Muscle layer of duodenum (tissue), 2 donors: ENCODE measurements at regions not wholly inside any gene's neighbourhood (a gene's known extent, or its start where the extent isn't known, plus 50 kb on each side); places are given as distances from the start of the nearest gene placed in this dataset.
"Not testable (repeated sequence)": the region's sequence is repeated elsewhere in the genome, so short reads cannot be mapped to it uniquely, and the experiment has no call there.

Experiments
- H3K27ac ChIP-seq: one replicate; pipeline ENCODE4 v1.7.0; 2013; ENCODE audit warnings: mild to moderate bottlenecking, low read length
- H3K27me3 ChIP-seq: one replicate; pipeline ENCODE4 v1.7.0; 2013; ENCODE audit warnings: low read depth, mild to moderate bottlenecking, control low read depth, low read length
- H3K36me3 ChIP-seq, 2 donors: one replicate each; pipeline ENCODE4 v1.7.0; 2013; ENCODE audit warnings: low read length in 2 of 2, control low read depth in 1 of 2, mild to moderate bottlenecking in 1 of 2; ENCODE audit not compliant: insufficient read depth in 2 of 2, control insufficient read depth in 1 of 2
- H3K4me1 ChIP-seq, 2 donors: one replicate each; pipeline ENCODE4 v1.7.0; 2013; ENCODE audit warnings: low read length in 2 of 2, mild to moderate bottlenecking in 2 of 2, control low read depth in 1 of 2, moderate library complexity in 1 of 2; ENCODE audit not compliant: insufficient read depth in 2 of 2, control insufficient read depth in 1 of 2
- H3K4me3 ChIP-seq, 2 donors: one replicate each; pipeline ENCODE4 v1.7.0; 2013; ENCODE audit warnings: low read length in 2 of 2, low read depth in 1 of 2, mild to moderate bottlenecking in 1 of 2
- H3K9me3 ChIP-seq, 2 donors: one replicate each; pipeline ENCODE4 v1.7.0; 2013; ENCODE audit warnings: low read length in 2 of 2, control low read depth in 1 of 2, mild to moderate bottlenecking in 1 of 2; ENCODE audit not compliant: control insufficient read depth in 1 of 2
- donor health status: healthy.

DNA sequence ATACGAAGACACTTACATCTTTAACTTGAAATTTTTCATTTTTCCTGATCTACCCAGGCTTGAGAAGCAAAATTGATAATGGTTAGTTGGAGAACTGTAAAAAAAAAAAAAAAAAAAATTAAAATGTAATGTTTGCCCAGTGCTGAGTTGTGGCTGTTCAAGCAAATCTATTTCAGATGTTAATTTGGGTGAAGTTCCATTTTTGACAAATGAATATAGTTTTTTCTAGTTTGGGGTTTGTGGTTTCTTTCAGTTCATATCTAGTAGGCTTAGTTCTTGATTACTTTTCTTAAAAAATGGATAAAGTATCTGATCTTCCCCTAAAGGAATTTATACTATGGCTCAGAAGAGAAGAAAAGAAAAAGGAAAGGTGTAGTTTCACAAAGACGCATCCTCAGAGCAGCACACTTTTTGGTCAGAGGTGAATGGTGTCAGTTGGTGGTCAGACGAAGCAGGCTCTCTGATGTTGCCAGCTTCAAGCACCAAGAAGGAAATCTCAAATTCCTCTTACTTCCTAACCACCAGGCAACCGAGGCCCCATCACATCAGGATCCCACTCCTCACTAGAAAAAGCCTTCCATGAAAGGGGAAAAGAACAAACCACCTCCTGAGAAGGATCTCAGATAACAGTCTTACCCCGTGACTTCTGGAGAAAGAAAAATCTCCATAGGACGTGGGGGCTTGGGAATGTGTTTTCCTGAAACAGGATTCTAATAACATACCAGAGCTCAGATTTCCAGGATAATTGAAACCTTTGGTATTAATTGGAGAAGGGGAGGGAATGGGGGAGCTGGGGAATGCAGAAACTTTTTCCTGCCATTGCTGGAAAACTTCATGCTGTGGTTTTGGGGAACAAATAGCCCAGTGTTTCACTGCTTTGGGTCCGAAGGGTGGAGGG lies 396.2 kb downstream of the CD83 start:
- Histone ChIP-seq H3K36me3 (no peaks in the 10 kb centered on the region), H3K9me3 (no peaks in the 10 kb centered on the region), H3K27ac (no peak overlapping the region), H3K4me1 (no peaks in the 10 kb centered on the region), H3K4me3 (no peak overlapping the region), H3K27me3 (no peaks in the 10 kb centered on the region)

DNA sequence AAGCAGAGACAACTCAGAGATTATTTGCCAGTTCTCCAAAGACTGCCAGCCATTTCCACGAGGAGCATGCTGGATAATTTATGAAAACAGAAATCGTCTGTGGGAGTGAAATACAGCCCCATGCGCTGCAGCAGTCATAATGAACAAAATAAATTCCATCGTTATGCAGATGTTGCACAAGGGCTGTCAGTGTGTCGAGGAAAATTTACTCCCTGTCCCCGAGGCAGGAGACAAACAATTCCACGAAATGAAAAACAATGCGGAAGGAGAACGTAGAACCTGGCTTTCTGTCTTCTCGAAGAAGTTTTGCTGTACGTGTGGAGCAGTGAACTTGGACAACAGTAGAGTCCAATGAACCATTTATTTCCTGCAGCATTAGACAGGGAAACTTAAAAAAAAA lies 399.4 kb downstream of the CD83 start:
- H3K36me3 ChIP-seq: no peaks in the 10 kb centered on the region
- peak overlapping the region in 1 of 2 donors; percentile 22 for H3K4me3 ChIP-seq
- H3K4me1 ChIP-seq: no peaks in the 10 kb centered on the region
- no peaks in the 10 kb centered on the region for H3K27me3 ChIP-seq
- H3K9me3 ChIP-seq: no peaks in the 10 kb centered on the region
- no peak overlapping the region for H3K27ac ChIP-seq

DNA sequence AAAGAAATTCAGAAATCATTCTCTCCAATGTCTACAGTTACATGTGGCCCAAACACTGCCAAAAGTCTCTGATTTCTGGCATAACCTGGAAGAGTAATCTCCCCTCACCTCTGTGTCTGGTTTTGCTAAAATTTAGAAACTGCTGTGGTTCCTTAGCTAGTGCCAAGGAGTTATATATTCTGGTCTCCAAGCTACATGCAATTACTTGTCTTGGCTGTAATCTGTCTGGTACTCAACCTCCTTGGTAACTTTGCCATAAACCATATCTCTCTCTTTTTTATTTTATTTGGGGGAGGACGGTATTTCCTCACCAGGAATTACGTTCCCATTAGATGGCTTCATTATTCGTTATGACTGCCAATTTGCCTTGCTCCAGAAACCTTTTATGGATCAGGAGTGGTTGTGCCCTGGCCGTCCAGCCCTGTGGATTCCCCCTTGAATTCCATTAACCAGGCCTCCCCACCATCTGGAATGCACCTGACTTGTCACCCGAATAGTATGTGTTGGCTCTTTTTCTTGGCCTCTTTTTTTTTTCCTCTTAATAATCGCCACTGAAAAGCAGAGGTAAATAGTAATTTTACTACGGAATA lies 400.0 kb downstream of the CD83 start:
- no peak overlapping the region for H3K4me3 ChIP-seq
- H3K27ac ChIP-seq: no peak overlapping the region

DNA sequence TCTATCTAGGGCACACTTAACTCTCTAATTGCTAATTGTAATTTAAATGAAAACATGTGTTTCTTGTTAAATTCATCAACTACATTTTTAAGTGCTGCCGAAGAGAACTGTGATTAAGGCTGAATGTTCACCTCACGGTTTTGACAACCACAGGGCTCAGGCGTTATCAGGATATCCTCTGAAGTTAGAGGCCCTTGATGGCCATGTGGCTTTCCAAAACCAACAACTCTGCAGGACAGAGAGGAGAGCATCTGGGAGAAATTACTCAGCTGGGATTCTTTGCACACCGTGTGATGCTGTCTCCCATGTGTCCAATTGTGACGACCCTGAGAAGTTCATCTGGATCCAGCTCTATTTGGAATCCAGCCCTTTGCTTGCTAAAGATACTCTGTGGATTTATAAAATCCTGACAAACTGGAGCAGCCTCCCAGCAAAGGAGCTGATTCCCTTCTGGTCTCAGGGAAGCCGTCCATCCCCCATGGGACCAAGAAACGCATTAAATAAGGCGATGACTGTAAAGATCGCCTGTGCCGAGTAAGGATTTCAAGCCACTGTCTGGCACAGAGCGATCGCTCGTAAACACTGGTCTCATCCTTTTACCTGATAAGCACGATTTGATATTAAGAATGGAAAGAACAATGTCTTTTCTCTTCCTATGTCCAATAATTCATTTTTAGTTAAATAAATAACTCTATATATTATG lies 401.1 kb downstream of the CD83 start:
- Histone ChIP-seq H3K4me3 (no peak overlapping the region), H3K9me3 (no peaks in the 10 kb centered on the region), H3K36me3 (no peaks in the 10 kb centered on the region), H3K27ac (no peak overlapping the region), H3K27me3 (no peaks in the 10 kb centered on the region), H3K4me1 (no peaks in the 10 kb centered on the region)

More for the DNA sequence above, 400.0 kb downstream of the CD83 start:
- Histone ChIP-seq H3K27me3 (no peaks in the 10 kb centered on the region), H3K36me3 (no peaks in the 10 kb centered on the region), H3K4me1 (no peaks in the 10 kb centered on the region), H3K9me3 (no peaks in the 10 kb centered on the region)

DNA sequence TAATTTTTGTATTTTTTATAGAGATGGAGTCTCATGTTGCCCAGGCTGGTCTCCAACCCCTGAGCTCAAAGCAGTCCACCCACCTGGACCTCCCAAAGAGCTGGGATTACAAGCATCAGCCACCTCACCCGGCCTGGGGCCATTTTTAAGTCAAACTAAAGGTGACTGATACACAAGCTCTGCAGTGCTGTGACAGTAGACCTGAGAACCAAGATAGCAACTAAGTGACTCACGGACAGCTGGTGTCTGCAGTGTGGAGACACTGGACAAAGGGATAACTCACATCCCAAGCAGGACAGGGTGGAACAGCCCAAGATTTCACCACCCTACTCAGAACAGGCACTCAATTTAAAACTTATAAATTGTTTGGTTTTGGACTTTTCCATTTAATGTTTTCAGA lies 402.5 kb downstream of the CD83 start:
- no peaks in the 10 kb centered on the region for H3K27me3 ChIP-seq
- no peaks in the 10 kb centered on the region for H3K4me1 ChIP-seq
- H3K4me3 ChIP-seq: no peak overlapping the region
- H3K36me3 ChIP-seq: no peaks in the 10 kb centered on the region
- no peaks in the 10 kb centered on the region for H3K9me3 ChIP-seq
- H3K27ac ChIP-seq: no peak overlapping the region

DNA sequence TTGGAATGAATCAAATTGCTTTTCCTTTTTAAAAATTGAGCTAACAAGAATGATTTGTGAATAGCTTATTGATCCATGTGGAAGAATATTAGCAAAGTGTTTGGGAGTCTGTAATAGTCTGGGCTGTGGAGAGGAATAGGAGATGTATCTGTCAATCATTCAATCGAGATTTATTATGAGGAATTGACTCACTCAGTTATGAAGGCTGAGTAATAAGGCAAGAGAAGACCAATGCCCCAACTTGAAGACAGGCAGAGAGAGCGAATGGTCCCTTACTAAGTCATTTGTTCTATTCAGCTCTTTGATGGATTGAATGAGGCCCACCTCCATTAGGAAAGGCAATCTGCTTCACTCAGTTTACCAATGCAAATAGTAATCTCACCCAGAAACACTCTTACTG lies 403.0 kb downstream of the CD83 start:
- no peak overlapping the region for H3K4me3 ChIP-seq
- no peak overlapping the region for H3K27ac ChIP-seq
- H3K4me1 ChIP-seq: no peaks in the 10 kb centered on the region
- no peaks in the 10 kb centered on the region for H3K36me3 ChIP-seq
- no peaks in the 10 kb centered on the region for H3K9me3 ChIP-seq
- H3K27me3 ChIP-seq: no peaks in the 10 kb centered on the region

DNA sequence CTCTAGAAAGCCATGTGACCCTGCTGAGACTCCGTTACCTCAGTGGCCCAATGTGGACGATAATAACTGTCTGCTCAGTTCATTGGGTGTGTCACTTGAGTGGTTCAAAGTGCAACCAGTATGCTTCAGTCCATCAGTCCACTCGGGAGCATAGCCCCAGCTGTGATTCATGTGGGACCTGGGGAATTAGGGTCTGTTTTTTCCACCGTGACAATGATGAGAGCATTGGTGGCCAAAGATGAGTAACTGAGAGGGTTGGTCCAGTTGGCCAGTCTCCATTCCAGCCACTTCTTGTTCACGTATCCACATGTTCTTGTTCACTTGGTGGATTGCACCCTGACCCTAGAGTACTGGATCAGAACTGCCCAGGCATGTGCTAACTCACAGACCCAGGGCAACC lies 403.6 kb downstream of the CD83 start:
- Histone ChIP-seq H3K27ac (no peak overlapping the region), H3K4me3 (no peak overlapping the region), H3K27me3 (no peaks in the 10 kb centered on the region), H3K9me3 (no peaks in the 10 kb centered on the region), H3K4me1 (no peaks in the 10 kb centered on the region), H3K36me3 (no peaks in the 10 kb centered on the region)

DNA sequence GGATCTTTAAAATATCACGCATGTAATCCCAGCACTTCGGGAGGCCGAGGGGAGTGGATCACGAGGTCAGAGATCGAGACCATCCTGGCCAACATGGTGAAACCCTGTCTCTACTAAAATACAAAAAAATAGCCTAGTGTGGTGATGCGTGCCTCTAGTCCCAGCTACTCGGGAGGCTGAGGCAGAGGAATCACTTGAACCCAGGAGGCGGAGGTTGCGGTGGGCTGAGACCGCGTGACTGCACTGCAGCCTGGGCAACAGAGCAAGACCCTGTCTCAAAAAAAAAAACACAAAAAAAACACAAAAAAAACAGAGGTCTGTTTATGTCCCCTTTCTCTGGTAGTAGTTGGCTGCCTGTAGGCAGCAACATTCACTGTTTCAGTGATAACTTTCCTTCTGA lies 404.3 kb downstream of the CD83 start:
- H3K27me3 ChIP-seq, H3K4me3 ChIP-seq, H3K36me3 ChIP-seq, H3K27ac ChIP-seq, H3K4me1 ChIP-seq, H3K9me3 ChIP-seq: not testable (repeated sequence)

DNA sequence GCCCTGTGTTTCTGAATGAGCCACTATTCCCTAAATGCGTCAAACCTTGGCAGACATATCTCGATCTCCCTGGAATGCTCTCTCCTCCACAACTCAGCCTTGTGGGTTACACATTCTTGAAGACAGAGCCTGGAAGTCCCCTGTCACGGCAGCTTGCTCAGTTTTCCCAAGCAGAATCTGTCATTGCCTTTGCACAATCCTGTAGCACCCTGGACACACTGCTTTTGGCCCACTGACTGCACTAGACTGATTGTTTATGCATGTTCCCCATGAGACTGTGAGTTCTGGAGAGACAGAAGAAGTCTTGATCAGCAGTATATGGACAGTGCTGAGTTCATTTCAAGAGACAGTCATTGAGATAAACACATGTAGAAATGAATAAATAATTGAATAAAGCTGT lies 406.7 kb downstream of the CD83 start:
- Histone ChIP-seq H3K4me1 (no peaks in the 10 kb centered on the region), H3K36me3 (no peaks in the 10 kb centered on the region), H3K9me3 (no peaks in the 10 kb centered on the region), H3K4me3 (no peak overlapping the region), H3K27me3 (no peaks in the 10 kb centered on the region), H3K27ac (no peak overlapping the region)

DNA sequence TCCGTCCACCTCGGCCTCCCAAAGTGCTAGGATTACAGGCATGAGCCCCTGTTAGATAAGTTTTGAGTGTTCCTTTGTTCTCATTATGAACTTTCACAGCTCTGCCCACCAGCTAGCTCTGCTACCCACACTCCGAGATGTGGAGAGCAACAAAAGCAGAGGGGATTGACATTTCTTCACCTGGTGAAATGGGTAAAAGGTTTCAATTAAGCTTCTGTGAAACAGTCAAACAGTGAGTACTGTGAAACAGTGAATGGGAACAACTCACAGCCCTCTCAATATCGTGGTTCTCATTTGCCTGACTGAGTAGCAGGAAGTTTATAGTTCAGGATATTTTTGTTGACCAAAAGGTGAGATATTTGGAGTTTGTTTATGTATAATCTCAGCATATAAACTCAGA lies 412.8 kb downstream of the CD83 start:
- Histone ChIP-seq H3K4me1 (peaks cover 0 to 5% of the 10 kb centered on the region in 2 donors), H3K9me3 (no peaks in the 10 kb centered on the region), H3K27me3 (no peaks in the 10 kb centered on the region), H3K4me3 (no peak overlapping the region), H3K27ac (no peak overlapping the region), H3K36me3 (no peaks in the 10 kb centered on the region)

DNA sequence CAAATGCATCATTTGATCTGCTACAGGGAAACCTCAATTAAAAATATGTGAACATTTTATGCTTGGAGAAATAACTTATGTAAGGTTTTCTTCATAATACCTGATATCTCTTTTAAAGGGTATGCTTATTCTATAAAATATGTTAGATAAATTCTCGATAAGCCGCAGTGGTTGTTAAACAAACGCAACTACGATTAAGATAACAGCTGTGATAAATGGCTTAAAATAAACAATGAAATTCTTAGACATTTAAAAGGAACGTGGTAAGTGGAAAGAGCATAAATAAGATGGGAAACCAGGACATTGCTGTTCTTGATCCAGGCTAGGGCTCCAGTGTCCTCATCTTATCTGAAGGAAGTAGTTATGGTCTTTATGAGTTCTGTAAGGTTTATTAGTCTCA lies 415.9 kb downstream of the CD83 start:
- no peaks in the 10 kb centered on the region for H3K27me3 ChIP-seq
- H3K4me1 ChIP-seq: peaks cover 0 to 5% of the 10 kb centered on the region in 2 donors
- no peaks in the 10 kb centered on the region for H3K36me3 ChIP-seq
- H3K4me3 ChIP-seq: no peak overlapping the region
- H3K9me3 ChIP-seq: no peaks in the 10 kb centered on the region
- H3K27ac ChIP-seq: no peak overlapping the region
